ENCODE measurements at regions not wholly inside any gene's neighbourhood (a gene's known extent, or its start where the extent isn't known, plus 50 kb on each side); places are given as distances from the start of the nearest gene placed in this dataset.

DNA sequence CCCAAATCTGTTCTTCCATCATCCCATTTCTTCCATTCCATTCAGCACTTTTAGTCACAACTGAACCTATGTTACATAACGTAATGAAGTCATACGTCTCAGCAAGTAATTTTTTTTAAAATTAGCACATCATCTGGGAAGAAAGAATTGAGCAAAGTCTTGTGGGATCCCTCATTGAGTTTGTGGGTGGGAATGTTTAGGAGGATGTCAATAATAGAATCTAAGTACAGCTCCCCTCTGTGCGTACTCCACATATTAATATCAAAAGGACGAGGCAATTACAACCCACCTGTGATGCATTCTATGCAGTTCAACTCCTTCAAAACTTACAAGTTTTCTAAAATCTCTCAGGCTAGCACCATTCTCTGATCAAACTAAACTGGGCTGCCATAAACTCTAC is 526.3 kb downstream of the AGTPBP1 start:
- Histone ChIP-seq H3K36me3 (no peaks in the 10 kb centered on the region), H3K9me3 (no peaks in the 10 kb centered on the region), H3K4me3 (no peak overlapping the region), H3K4me1 (peaks cover 21% of the 10 kb centered on the region), H3K27ac (no peak overlapping the region), H3K27me3 (no peaks in the 10 kb centered on the region)
- TF ChIP-seq POLR2A (IDR thresholded peaks at IDR 0.05) (no peak), EP300 (IDR thresholded peaks at IDR 0.05) (no peak), POLR2AphosphoS5 (IDR thresholded peaks at IDR 0.05) (no peak)
- TF ChIP-seq, protein P1, sequence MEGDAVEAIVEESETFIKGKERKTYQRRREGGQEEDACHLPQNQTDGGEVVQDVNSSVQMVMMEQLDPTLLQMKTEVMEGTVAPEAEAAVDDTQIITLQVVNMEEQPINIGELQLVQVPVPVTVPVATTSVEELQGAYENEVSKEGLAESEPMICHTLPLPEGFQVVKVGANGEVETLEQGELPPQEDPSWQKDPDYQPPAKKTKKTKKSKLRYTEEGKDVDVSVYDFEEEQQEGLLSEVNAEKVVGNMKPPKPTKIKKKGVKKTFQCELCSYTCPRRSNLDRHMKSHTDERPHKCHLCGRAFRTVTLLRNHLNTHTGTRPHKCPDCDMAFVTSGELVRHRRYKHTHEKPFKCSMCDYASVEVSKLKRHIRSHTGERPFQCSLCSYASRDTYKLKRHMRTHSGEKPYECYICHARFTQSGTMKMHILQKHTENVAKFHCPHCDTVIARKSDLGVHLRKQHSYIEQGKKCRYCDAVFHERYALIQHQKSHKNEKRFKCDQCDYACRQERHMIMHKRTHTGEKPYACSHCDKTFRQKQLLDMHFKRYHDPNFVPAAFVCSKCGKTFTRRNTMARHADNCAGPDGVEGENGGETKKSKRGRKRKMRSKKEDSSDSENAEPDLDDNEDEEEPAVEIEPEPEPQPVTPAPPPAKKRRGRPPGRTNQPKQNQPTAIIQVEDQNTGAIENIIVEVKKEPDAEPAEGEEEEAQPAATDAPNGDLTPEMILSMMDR (IDR thresholded peaks at IDR 0.05), result no peak
- no peak for DNase-seq (ENCODE audit: low spot score in 2 of 2)
- 90% methylated on average over 4 of the region's 4 CpGs for WGBS

DNA sequence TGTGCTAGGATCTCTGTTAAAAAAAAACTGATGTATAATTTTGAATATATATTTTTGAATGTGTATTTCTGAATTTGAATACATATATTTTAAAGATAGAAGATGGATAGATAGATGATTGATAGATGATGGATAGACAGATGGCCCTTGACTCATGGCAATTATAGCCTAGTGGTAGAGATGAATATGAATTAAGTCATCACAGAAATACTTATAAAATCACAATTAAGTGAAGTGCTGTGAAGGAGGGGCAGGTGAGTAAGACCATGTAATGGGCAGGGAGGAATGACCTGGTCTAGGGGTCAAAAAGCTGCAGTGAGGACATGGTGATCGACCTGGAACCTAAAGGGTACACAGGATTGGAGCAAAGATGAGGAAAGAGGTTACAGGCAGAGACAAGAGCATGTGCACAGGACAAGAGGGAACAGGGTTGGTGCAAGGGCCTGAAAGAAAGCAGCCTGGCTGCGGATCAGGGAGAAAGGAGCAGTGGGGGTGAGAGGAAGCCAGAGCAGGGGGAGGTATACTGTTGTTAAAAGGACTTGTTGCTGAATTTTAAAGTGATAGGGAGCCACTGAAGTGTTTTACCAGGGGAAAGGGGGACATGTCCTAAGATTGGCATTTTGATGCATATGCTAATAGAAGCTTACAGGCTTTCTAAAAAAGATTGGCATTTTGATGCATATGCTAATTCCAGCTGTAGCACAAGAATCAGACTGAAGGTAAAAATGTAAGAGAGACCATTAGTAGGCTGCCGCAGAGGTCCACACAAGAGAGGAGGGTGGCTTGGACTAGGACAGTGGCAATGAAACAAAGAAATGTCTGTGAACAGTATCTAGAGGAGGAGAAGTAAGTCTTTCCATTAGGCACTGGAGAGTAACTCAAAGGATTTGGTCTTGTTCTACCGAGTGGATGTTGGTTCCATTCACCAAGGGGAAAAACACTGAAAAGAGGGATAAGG is 527.8 kb downstream of the AGTPBP1 start:
- no peak for DNase-seq (ENCODE audit: low spot score in 2 of 2)
- H3K4me1 ChIP-seq, result peaks cover 21% of the 10 kb centered on the region
- TF ChIP-seq, protein P1 (IDR thresholded peaks at IDR 0.05), result no peak
- no peak for TF ChIP-seq POLR2AphosphoS5 (IDR thresholded peaks at IDR 0.05)
- TF ChIP-seq EP300 (IDR thresholded peaks at IDR 0.05), result no peak
- TF ChIP-seq POLR2A (IDR thresholded peaks at IDR 0.05), result no peak
- WGBS, result 57% methylated on average over 4 of the region's 4 CpGs
- no peak overlapping the region for H3K27ac ChIP-seq
- no peaks in the 10 kb centered on the region for H3K36me3 ChIP-seq
- no peak overlapping the region for H3K4me3 ChIP-seq
- H3K27me3 ChIP-seq, result no peaks in the 10 kb centered on the region
- no peaks in the 10 kb centered on the region for H3K9me3 ChIP-seq

DNA sequence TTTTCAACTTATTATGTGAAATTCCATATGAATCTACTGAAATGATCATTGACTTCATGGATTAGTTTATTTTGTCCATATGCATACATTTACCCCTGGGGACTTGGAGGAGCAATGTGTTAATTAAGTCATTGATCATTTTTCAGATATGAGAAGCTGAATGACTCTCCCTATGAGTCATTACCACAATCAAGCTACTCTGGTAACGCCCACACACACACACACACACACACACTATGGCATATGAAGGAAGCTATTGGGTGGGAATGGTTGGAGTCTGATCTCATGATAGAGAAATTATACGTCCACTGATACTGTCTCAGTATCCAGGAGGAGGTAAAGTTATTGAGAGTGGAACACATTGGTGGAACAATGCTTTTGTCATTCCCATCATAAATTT is 528.9 kb downstream of the AGTPBP1 start:
- no peak for DNase-seq (ENCODE audit: low spot score in 2 of 2)
- no peak overlapping the region for H3K4me3 ChIP-seq
- H3K27me3 ChIP-seq, result no peaks in the 10 kb centered on the region
- H3K9me3 ChIP-seq, result no peaks in the 10 kb centered on the region
- whole genome bisulfite sequencing, result 35% methylated on average over 2 of the region's 2 CpGs
- no peak for TF ChIP-seq POLR2AphosphoS5 (IDR thresholded peaks at IDR 0.05)
- TF ChIP-seq EP300 (IDR thresholded peaks at IDR 0.05), result no peak
- no peak for TF ChIP-seq POLR2A (IDR thresholded peaks at IDR 0.05)
- TF ChIP-seq, protein P1 (IDR thresholded peaks at IDR 0.05), result no peak
- H3K4me1 ChIP-seq, result peaks cover 21% of the 10 kb centered on the region
- no peaks in the 10 kb centered on the region for H3K36me3 ChIP-seq
- peak overlapping the region; percentile 65 for H3K27ac ChIP-seq

DNA sequence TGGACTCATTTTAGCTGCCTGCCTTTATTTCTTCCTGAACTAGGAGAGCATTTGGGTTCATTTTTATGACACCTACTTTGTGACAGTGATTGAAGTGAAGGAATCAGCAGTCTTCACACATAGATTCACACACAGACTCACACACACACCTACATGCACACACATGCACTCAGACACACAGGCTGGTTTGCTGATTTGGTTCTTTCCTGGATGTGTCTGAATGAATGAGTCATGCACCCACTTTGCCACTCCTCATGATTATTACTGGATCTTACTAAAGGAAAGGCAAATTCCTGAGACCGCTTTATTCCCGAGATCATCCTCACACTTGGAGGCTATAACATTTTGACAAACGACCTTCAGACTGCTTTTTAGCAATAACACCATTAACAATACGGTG is 529.5 kb downstream of the AGTPBP1 start:
- TF ChIP-seq, protein P1 (IDR thresholded peaks at IDR 0.05), result no peak
- TF ChIP-seq EP300 (IDR thresholded peaks at IDR 0.05) (no peak), POLR2AphosphoS5 (IDR thresholded peaks at IDR 0.05) (no peak), POLR2A (IDR thresholded peaks at IDR 0.05) (no peak)
- WGBS, result 25% methylated on average over 4 of the region's 4 CpGs

GRCh38 chr9:85208666-85209065 is 533.1 kb downstream of the AGTPBP1 start:
- no peak overlapping the region for H3K4me3 ChIP-seq
- H3K36me3 ChIP-seq, result no peaks in the 10 kb centered on the region
- 82% methylated on average over 1 of the region's 1 CpG for WGBS
- no peaks in the 10 kb centered on the region for H3K9me3 ChIP-seq
- peaks cover 17% of the 10 kb centered on the region for H3K4me1 ChIP-seq
- no peaks in the 10 kb centered on the region for H3K27me3 ChIP-seq
- no peak overlapping the region for H3K27ac ChIP-seq
- no peak for DNase-seq (ENCODE audit: low spot score in 2 of 2)
- TF ChIP-seq POLR2A (IDR thresholded peaks at IDR 0.05) (no peak), POLR2AphosphoS5 (IDR thresholded peaks at IDR 0.05) (no peak), EP300 (IDR thresholded peaks at IDR 0.05) (no peak)

More for the DNA sequence above, 529.5 kb downstream of the AGTPBP1 start:
- H3K9me3 ChIP-seq, result no peaks in the 10 kb centered on the region
- peak overlapping the region; percentile 65 for H3K27ac ChIP-seq
- H3K36me3 ChIP-seq, result no peaks in the 10 kb centered on the region
- peaks cover 21% of the 10 kb centered on the region for H3K4me1 ChIP-seq
- no peak overlapping the region for H3K4me3 ChIP-seq
- DNase-seq (ENCODE audit: low spot score in 2 of 2), result no peak
- H3K27me3 ChIP-seq, result no peaks in the 10 kb centered on the region
